ENCODE measurements at regions not wholly inside any gene's neighbourhood (a gene's known extent, or its start where the extent isn't known, plus 50 kb on each side); places are given as distances from the start of the nearest gene placed in this dataset.
A peak's percentile ranks its signal among the peaks of the same experiment; 100 is the strongest.

DNA sequence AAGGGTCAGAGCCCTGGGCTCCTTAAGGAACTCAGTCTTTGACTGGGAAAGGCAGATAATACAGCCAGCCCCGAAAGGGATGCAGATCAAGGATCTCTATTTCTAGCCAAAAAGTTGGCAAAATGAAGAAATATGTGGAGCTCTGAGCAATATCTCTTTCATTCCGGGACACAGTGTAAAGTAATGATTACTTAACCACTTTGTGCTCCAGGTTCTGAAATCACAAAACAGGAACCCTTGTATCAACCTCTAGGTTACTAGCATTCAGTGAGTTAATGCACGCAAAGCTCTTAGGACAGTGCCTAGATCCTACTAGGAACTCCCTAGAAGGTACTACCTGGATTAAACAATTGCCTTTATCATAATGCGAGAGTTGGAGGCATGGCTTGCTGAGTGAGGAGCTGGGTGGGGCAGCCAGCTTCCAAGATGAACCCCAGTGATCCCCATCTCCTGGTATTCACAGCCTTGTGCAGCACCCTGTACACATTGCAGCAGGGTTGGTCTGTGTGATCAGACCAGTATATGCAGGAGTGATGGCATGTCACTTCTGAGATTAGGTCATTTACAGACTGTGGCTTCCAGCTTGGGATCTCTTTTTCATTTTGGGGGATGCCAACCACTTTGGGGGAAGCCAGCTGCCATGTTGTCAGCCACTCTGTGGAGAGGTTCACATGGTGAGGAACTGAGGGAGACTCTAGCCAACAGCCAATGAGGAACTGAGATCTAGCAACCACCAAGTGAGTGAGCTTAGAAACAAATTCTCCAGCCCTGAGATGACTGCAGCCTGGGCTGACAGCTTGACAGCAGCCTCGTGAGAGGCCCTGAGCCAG lies 103.1 kb upstream of the SLC44A1 start:
- intact Hi-C loops (cut with DNase I), result no loop called here
- no peak for DNase-seq

GRCh38 chr9:105141976-105142250 lies 102.5 kb upstream of the SLC44A1 start:
- DNase-seq, result no peak
- intact Hi-C loops (cut with DNase I), result no loop called here

GRCh38 chr9:105142406-105143135 lies 101.9 kb upstream of the SLC44A1 start:
- intact Hi-C loops (cut with DNase I), result no loop called here
- no peak for DNase-seq

DNA sequence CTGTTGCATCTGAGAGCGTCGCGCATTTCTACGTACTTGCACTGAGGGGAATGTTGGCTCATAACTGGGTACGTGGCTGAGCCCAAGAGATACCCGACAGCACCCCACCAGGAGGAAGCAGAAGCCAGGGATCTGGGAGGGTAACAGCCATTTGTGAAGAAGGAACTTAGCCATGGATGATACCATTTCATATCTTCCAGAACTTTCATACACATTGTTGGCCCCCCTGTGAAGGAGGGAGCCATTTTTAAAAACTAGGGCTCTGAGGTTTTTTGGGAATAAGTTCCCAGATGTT lies 101.4 kb upstream of the SLC44A1 start:
- no peak for DNase-seq
- intact Hi-C loops (cut with DNase I), result no loop called here

- DNase-seq, result no peak
- intact Hi-C loops (cut with DNase I), result no loop called here
These were observed 100.4 kb upstream of the SLC44A1 start for GRCh38 chr9:105144076-105144475.

DNA sequence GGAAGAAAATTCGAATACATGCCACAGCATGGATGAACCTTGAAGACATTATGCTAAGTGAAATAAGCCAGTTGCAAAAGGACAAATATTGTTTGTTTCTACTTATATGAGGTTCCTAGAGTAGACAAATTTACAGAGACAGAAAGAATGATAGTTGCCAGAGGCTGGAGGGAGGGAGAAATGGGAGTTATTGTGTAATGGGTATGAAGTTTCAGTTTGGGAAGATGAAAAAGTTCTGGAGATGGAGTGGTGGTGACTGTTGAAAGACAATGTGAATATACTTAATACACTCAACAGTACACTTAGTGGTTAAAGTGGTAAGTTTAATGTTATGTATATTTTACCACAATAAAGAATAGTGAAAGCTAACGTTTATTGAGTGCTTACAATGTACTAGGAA lies 99.6 kb upstream of the SLC44A1 start:
- intact Hi-C loops (cut with DNase I), result no loop called here
- no peak for DNase-seq

- DNase-seq, result peak in 2 of 10 donors; percentile 40 to 42
- intact Hi-C loops (cut with DNase I), result no loop called here
These were observed 97.8 kb upstream of the SLC44A1 start for GRCh38 chr9:105146677-105147076.

DNA sequence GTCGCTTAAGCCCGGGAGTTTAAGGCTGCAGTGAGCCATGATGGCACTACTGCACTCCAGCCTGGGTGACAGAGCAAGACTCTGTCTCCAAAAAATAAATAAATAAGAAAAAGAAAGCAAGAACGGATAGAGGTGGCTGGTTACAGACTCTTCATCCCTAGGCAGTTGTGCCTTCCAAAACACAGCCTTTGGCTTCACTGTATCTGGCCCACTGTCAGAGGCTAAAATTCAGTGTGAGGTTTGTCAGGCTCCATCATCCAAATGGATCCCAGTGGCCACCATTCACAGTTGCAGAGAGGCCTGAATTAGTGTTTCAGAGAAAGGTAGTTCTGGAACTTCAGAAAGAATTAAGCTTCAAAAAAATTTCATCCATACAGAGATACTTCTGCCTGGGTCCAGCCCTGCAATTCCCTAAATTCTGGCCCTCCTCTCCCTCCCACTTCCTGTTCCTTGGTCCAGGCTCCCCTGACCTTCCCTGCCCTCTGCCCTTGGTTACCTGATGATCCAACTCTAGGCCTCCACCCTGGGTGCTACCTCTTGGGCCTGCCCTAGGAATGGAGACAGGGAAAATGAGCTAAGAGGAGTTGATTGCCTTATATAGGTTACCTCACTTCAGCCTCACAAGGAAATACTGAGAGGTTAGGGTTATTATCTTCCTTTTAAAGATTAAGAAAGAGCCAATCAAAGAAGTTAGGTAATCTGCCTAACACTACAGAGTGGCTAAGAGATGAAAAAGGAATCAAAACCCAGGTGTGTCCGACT lies 97.2 kb upstream of the SLC44A1 start:
- no peak for DNase-seq
- intact Hi-C loops (cut with DNase I), result no loop called here

GRCh38 chr9:105148328-105149006 lies 96.0 kb upstream of the SLC44A1 start:
- intact Hi-C loops (cut with DNase I), result no loop called here
- DNase-seq, result no peak

DNA sequence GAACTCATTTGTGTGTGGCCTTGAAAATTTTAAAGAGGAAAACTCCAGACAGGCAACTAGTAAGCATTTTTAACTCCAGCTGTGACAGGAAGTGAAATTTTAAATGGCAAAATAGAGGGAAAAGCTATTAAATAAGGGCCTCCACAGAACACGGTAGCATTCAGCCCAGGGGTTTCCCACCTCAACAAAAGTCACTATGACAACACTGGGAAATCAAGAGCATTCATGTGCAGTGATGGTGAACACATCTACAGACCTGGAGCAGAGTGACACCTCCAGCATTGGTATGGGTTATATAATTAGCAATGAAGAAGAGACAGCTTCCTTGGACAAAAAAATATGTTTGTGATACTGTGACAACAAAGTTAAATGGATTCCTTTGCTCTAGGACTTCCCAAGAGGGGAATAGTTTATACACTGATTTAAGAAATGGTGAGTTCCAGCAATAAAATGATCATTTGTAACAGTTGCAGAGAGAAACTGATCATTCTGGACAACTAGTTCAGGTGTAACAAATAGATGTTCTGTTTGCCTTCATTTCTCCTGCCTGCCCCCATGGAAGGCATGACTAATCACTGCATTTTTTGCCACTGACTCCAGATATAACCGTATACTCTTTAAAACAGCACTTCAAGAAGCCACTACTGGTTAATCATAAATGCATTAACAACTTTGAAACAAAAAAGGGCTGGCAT lies 93.3 kb upstream of the SLC44A1 start:
- intact Hi-C loops (cut with DNase I), result no loop called here
- DNase-seq, result no peak

GRCh38 chr9:105151686-105151995 lies 92.8 kb upstream of the SLC44A1 start:
- intact Hi-C loops (cut with DNase I), result no loop called here

DNA sequence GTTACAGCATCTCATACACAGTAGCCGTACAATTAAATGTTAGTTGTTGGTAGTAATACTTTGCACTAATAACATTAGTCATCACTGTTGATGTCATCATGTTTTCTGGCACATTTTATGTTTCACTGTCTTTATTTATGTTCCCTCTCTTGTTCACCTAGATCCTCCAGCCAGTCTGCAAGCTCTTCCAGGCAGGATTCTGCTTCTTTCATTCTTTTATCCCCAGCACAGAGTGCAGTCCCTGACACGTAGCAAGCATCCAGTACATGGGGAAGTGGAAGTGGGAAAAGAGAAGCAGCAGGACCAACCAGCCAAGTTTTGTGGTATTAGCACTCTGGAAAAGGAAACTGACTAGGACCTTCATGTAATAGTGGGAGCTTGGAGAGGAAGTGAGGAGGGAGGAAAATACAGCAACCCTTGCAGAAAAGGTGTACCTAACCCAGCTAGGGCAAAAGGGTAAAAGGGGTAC lies 89.7 kb upstream of the SLC44A1 start:
- intact Hi-C loops (cut with DNase I), result loop anchor here (5.0 kb wide), 2 partner anchors 162 to 187 kb away; no protein-coding TSS in a partner anchor
- DNase-seq, result no peak

More at GRCh38 chr9:105151686-105151995, 92.8 kb upstream of the SLC44A1 start:
- no peak for DNase-seq

DNA sequence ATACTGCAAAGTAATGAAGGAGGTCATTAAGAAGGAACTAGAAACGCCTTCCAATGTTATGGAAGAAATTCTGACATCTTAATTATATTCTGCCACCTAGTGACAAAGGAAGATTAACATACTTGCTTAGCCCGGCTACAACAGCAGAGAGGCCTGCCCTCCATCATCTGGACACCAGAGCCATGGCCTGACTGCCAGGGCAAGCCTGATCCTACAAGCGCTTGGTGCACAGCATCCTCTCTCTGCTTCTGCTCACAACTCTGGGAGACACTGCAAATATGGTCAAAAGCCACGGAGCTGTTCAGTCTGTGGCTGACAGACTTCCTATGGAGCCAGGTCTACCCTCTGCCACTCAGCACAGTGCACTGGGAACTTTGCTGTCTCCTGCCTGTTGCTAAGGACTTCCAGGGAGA lies 87.3 kb upstream of the SLC44A1 start:
- intact Hi-C loops (cut with DNase I), result loop anchor here (2.0 to 5.0 kb wide), 5 partner anchors 165 to 376 kb away; no protein-coding TSS in a partner anchor
- peak in 9 of 10 donors; percentile 16 to 91 (median 44) for DNase-seq

GRCh38 chr9:105158020-105158419 lies 86.4 kb upstream of the SLC44A1 start:
- intact Hi-C loops (cut with DNase I), result loop anchor here (2.0 to 5.0 kb wide), 3 partner anchors 166 to 257 kb away; no protein-coding TSS in a partner anchor
- DNase-seq, result no peak

DNA sequence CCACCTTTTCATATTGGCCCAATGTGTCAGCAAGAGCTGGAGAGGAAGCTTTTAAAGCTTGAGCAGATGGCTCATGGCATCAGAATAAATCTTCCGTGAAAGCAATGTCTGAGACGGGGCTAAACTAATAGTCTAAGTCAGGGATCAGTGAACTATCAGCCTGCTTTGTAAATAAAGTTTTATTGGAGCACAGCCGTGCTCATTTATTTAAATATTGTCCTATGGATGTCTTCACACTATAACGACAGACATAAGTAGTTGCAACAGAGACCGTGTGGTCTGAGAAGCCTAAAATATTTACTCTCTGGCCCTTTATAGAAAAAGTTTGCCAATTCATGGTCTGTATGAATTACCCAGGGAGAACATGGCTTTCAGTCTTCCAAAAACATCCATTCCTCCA lies 85.6 kb upstream of the SLC44A1 start:
- no peak for DNase-seq
- intact Hi-C loops (cut with DNase I), result loop anchor here (2.0 to 5.0 kb wide), 3 partner anchors 167 to 256 kb away; no protein-coding TSS in a partner anchor

- no peak for DNase-seq
- intact Hi-C loops (cut with DNase I), result loop anchor here (10.0 kb wide), 1 partner anchor 76 kb away; the partner anchor contains the start of gene SLC44A1
These were observed 75.6 kb upstream of the SLC44A1 start for GRCh38 chr9:105168870-105169319.

DNA sequence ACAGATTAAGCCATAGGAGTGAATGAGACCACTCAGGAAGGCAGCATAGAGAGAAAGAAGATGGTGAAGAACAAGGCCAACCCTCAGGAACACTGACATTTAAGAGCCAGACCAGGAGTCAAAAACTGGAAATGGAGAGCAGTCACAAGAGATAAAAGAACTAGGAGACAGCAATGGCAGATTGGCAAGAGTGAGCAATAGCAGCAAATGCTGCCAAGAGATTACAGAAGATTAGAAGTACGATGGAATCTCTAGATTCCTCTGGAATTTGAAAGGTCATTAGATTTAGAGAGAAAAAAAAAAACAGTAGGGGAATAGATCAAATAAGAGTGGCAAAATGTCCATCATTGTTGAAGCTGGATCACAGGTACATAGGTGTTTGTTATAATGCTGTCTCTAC lies 73.4 kb upstream of the SLC44A1 start:
- intact Hi-C loops (cut with DNase I), result no loop called here
- no peak for DNase-seq

GRCh38 chr9:105171589-105171988 lies 72.9 kb upstream of the SLC44A1 start:
- intact Hi-C loops (cut with DNase I), result no loop called here
- DNase-seq, result no peak

GRCh38 chr9:105172436-105172835 lies 72.0 kb upstream of the SLC44A1 start:
- intact Hi-C loops (cut with DNase I), result no loop called here
- no peak for DNase-seq

- intact Hi-C loops (cut with DNase I), result no loop called here
These were observed 71.1 kb upstream of the SLC44A1 start for GRCh38 chr9:105173306-105173705.

More at GRCh38 chr9:105173306-105173705, 71.1 kb upstream of the SLC44A1 start:
- DNase-seq, result peak in 1 of 10 donors; percentile 66
